ENCODE measurements at regions not wholly inside any gene's neighbourhood (a gene's known extent, or its start where the extent isn't known, plus 50 kb on each side); places are given as distances from the start of the nearest gene placed in this dataset.

DNA sequence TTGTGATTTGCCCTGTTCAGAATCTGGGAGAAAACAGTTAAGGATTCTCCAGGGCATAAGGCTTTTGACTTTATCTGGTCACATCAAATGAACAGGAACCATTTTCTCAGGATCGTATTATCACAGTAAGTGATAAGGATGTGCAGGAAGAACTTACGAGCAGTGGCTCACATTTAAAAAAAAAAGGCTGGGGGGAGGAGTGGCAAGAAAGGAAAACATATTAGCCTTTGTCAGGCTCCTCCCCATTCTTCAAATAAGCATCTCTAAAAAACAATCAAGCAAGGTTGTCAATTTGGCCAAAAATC, 234.3 kb upstream of the TMEM161B start:
- Histone ChIP-seq H4K20me1 (ENCODE audit: insufficient read depth) (no peaks in the 10 kb centered on the region), H3K4me3 (replicated peaks in 1 of 2; ENCODE audit: low read depth in 1 of 2, low read length in 2 of 2) (peak overlapping the region in 1 of 2 experiments; percentile 22; a peak in 1 of 4 replicates), H3K9me3 (ENCODE audit: control insufficient read depth in 1 of 2, insufficient read depth in 1 of 2, low read depth in 1 of 2, low read length in 2 of 2) (no peaks in the 10 kb centered on the region), H3K4me1 (ENCODE audit: control insufficient read depth in 1 of 2, insufficient read depth in 2 of 2, low read length in 2 of 2) (no peaks in the 10 kb centered on the region), H3K79me2 (ENCODE audit: insufficient read depth, low read length) (no peaks in the 10 kb centered on the region), H2AFZ (ENCODE audit: low read depth, low read length, poor library complexity, severe bottlenecking) (peak overlapping the region; percentile 70), H3K4me2 (ENCODE audit: low read length) (peak overlapping the region; percentile 45), H3K27me3 (ENCODE audit: insufficient read depth, low read length) (no peaks in the 10 kb centered on the region), H3K9ac (ENCODE audit: low read length) (no peak overlapping the region), H3K27ac (ENCODE audit: low read depth, low read length) (no peak overlapping the region), H3K36me3 (ENCODE audit: control insufficient read depth in 1 of 2, insufficient read depth in 2 of 2, low read length in 2 of 2) (no peaks in the 10 kb centered on the region), H3K9me2 (ENCODE audit: insufficient read depth) (no peaks in the 10 kb centered on the region)
- intact Hi-C loops (cut with micrococcal nuclease), result no loop called here
- POLR2A ChIA-PET, result no interaction called here
- TF ChIP-seq, protein P1, sequence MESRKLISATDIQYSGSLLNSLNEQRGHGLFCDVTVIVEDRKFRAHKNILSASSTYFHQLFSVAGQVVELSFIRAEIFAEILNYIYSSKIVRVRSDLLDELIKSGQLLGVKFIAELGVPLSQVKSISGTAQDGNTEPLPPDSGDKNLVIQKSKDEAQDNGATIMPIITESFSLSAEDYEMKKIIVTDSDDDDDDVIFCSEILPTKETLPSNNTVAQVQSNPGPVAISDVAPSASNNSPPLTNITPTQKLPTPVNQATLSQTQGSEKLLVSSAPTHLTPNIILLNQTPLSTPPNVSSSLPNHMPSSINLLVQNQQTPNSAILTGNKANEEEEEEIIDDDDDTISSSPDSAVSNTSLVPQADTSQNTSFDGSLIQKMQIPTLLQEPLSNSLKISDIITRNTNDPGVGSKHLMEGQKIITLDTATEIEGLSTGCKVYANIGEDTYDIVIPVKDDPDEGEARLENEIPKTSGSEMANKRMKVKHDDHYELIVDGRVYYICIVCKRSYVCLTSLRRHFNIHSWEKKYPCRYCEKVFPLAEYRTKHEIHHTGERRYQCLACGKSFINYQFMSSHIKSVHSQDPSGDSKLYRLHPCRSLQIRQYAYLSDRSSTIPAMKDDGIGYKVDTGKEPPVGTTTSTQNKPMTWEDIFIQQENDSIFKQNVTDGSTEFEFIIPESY (IDR thresholded peaks at IDR 0.05; ENCODE audit: extremely low read depth, insufficient replicate concordance, low read length), result no peak
- TF ChIP-seq JUND (IDR thresholded peaks at IDR 0.05) (no peak), YY1 (IDR thresholded peaks at IDR 0.05; ENCODE audit: extremely low read depth, insufficient replicate concordance, low read depth, low read length) (no peak), POLR2AphosphoS5 (IDR thresholded peaks at IDR 0.05; ENCODE audit: low read depth, low read length) (no peak), SP1 (IDR thresholded peaks at IDR 0.05; ENCODE audit: low read depth) (no peak), EGR1 (IDR thresholded peaks at IDR 0.05; ENCODE audit: low read depth) (no peak), FOSL1 (IDR thresholded peaks at IDR 0.05; ENCODE audit: low read depth) (no peak), SRF (IDR thresholded peaks at IDR 0.05; ENCODE audit: low read depth) (no peak), MAX (IDR thresholded peaks at IDR 0.05) (no peak), ZNF274 (IDR thresholded peaks at IDR 0.05; ENCODE audit: low read depth, low read length) (no peak), CTCF (IDR thresholded peaks at IDR 0.05 in 2 of 3, conservative IDR thresholded peaks at IDR 0.05 in 1 of 3; ENCODE audit: borderline replicate concordance in 1 of 3, insufficient read depth in 1 of 3, low read depth in 2 of 3, low read length in 2 of 3) (no peak), SIN3A (IDR thresholded peaks at IDR 0.05; ENCODE audit: low read depth) (no peak), TCF7L2 (IDR thresholded peaks at IDR 0.05; ENCODE audit: borderline replicate concordance, extremely low read depth, insufficient read depth, insufficient read length) (no peak), EZH2phosphoT487 (IDR thresholded peaks at IDR 0.05; ENCODE audit: borderline replicate concordance) (no peak), ZFX (IDR thresholded peaks at IDR 0.05) (no peak), EZH2 (IDR thresholded peaks at IDR 0.05) (no peak), POLR2A (IDR thresholded peaks at IDR 0.05; ENCODE audit: borderline replicate concordance, extremely low read depth, insufficient read depth, insufficient read length) (no peak), CBX3 (IDR thresholded peaks at IDR 0.05; ENCODE audit: low read depth) (no peak)
- TF ChIP-seq, protein P2, sequence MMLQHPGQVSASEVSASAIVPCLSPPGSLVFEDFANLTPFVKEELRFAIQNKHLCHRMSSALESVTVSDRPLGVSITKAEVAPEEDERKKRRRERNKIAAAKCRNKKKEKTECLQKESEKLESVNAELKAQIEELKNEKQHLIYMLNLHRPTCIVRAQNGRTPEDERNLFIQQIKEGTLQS (IDR thresholded peaks at IDR 0.05), result no peak
- ATAC-seq (no peak), DNase-seq (ENCODE audit: low read depth, low spot score) (no peak)
- CTCF ChIA-PET, result no interaction called here
- no TSS peak for BruUV-seq (replicated peaks)
- RAD21 ChIA-PET (ENCODE audit: low non-redundant PET in 1 of 2, low total read pairs in 2 of 2, uncharacterized antibody in 2 of 2, unreplicated experiment in 2 of 2), result no interaction called here
